ENCODE measurements at regions not wholly inside any gene's neighbourhood (a gene's known extent, or its start where the extent isn't known, plus 50 kb on each side); places are given as distances from the start of the nearest gene placed in this dataset.

DNA sequence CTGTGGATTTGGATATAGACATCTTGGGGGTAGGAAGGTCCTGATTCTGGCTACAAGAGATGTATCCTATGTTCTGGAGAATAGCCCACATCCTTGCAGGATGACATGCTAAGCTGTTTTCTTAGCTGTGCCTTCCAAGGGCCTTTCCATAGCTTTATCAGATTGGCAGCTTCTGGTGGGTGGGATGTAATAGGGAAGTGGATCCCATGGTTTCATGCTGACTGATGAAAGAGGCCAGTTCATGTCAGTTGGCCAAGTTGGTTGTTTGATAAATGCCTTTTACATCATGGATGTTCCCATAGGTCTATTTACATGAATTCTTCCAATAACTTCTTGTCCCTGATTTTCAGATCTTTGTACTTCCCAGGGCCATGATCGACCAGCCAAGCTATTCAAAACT lies 169.1 kb upstream of the RMST start:
- TF ChIP-seq ZNF44 (CRISPR knock-in tag; IDR thresholded peaks at IDR 0.05) (no peak), EZH2 (conservative IDR thresholded peaks at IDR 0.05; ENCODE audit: low read depth, low read length) (no peak), SUZ12 (IDR thresholded peaks at IDR 0.05; ENCODE audit: low read depth, low read length) (no peak), DMAP1 (CRISPR knock-in tag; IDR thresholded peaks at IDR 0.05) (no peak), E2F1 (CRISPR knock-in tag; IDR thresholded peaks at IDR 0.05) (no peak), ZNF24 (IDR thresholded peaks at IDR 0.05) (no peak), POLR2AphosphoS5 (IDR thresholded peaks at IDR 0.05; ENCODE audit: low read depth, low read length) (no peak), BHLHE40 (IDR thresholded peaks at IDR 0.05; ENCODE audit: low read length) (no peak), CTCF (CRISPR knock-in tag; IDR thresholded peaks at IDR 0.05) (no peak), REST (IDR thresholded peaks at IDR 0.05; ENCODE audit: borderline replicate concordance in 1 of 2, low read depth in 1 of 2, low read length in 2 of 2) (no peak), EP300 (IDR thresholded peaks at IDR 0.05; ENCODE audit: low read depth in 2 of 2, low read length in 2 of 2) (no peak), EP300 (CRISPR knock-in tag; IDR thresholded peaks at IDR 0.05; ENCODE audit: borderline replicate concordance) (no peak)
- TF ChIP-seq, protein P1, sequence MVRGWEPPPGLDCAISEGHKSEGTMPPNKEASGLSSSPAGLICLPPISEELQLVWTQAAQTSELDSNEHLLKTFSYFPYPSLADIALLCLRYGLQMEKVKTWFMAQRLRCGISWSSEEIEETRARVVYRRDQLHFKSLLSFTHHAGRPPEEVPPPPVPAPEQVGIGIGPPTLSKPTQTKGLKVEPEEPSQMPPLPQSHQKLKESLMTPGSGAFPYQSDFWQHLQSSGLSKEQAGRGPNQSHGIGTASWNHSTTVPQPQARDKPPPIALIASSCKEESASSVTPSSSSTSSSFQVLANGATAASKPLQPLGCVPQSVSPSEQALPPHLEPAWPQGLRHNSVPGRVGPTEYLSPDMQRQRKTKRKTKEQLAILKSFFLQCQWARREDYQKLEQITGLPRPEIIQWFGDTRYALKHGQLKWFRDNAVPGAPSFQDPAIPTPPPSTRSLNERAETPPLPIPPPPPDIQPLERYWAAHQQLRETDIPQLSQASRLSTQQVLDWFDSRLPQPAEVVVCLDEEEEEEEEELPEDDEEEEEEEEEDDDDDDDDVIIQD (CRISPR knock-in tag; IDR thresholded peaks at IDR 0.05; ENCODE audit: low read depth), result no peak
